ENCODE measurements at regions not wholly inside any gene's neighbourhood (a gene's known extent, or its start where the extent isn't known, plus 50 kb on each side); places are given as distances from the start of the nearest gene placed in this dataset.
"Not testable (repeated sequence)": the region's sequence is repeated elsewhere in the genome, so short reads cannot be mapped to it uniquely, and the experiment has no call there.

DNA sequence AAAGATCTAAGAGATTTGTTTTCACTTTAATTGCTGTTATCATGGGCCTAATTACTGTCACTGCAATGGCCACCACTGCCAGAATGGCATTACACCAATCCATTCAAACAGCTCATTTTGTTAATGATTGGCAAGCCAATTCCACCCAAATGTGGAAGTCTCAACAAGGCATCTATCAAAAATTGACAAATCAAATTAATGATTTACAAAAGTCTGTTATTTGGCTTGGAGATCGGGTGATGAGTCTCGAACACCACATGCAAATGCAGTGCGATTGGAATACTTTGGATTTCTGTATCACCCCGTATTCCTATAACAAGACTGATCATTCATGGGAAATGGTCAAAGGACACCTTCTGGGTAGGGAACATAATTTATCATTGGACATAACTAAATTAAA lies 568.7 kb upstream of the PTGER4 start:
- intact Hi-C loops (cut with DNase I); DNase-seq: not testable (repeated sequence)

DNA sequence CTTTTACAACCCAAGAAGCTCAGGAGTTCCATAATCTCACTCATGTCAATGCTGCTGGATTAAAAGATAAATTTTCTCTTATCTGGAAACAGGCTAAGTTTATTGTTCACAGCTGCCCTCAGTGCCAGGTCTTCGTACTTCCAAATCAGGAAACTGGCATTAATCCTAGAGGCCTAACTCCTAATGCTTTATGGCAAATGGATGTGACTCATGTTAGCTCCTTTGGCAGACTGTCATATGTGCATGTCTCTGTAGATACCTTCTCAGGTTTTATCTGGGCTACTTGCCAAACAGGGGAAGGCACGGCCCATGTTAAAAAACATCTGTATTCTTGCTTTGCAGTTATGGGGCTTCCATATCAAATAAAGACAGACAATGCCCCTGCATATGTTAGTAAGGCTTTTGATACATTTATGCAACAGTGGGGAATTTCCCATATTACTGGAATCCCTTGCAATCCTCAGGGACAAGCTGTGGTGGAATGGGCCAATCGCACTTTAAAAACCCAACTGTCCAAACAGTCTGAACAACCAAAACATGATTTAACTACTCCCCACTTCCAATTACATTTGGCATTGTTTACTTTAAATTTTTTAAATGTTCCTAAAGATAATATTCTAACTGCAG lies 570.8 kb upstream of the PTGER4 start:
- intact Hi-C loops (cut with DNase I); DNase-seq: not testable (repeated sequence)

DNA sequence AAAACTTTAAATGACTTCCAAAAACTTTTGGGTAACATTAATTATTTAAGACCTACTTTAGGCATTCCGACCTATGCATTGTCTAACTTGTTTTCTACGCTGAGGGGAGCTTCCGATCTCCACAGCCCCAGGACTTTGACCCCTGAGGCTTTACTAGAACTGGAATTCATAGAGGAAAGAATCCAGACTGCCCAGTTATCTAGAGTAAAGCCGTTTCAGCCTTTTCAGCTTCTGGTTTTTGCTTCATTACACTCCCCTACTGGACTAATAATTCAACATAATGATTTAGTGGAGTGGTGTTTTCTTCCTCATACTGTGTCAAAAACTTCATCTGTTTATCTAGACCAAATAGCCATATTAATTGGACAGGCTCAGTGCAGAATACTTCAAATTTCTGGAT lies 571.9 kb upstream of the PTGER4 start:
- intact Hi-C loops (cut with DNase I); DNase-seq: not testable (repeated sequence)

DNA sequence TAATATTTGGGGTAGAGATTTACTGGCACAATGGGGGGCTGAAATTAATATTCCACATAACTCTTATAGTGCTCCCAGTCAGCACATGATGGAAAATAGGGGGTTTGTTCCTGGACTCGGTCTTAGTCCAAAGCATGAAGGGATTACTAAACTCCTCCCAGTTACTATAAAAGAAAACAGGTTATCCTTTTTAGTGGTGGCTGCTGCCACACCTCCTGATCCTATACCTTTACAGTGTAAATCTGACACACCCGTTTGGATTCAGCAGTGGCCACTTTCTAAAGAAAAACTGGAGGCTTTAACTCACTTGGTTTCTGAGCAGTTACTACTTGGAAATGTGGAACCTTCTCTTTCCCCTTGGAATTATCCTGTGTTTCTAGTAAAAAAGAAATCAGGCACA lies 572.9 kb upstream of the PTGER4 start:
- no peak for DNase-seq
- intact Hi-C loops (cut with DNase I): no loop called here

DNA sequence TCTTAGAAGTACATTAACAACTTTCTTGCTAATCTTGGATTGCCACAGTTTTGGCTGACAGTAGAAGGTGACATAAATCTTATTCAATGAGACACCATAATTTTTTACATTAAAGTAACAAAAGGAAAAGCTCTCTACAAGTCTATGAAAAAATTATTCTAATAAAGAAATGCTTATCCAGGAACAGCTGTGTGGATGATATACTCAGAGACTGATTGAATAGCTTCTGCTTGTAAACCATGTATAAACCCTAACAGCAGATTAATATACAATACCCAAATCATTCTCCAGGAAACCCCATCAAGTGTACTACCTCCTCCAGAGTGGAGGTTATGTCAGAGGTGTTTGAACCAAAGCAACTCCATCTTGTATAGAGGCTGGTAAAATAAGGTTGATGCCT lies 581.4 kb upstream of the PTGER4 start:
- intact Hi-C loops (cut with DNase I): no loop called here
- no peak for DNase-seq

DNA sequence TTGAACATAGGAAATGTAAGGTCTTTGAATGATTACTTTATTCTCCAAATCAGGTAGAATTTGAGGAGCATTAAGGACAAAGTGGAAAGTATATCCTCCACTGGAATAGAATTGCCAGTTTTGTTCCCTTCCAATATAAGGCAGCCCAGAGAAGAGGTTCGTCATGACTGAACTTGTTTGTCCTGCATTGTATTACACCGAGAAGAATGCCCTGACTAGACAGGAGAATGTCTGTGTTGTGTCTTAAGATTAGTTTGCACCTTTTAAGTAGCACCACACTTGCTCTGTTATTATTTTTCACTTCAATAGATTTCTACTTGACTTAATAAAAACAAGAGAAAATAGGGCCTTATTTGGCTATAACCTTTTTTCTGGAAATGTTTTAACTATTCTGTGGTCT lies 586.2 kb upstream of the PTGER4 start:
- DNase-seq: no peak
- intact Hi-C loops (cut with DNase I): no loop called here

DNA sequence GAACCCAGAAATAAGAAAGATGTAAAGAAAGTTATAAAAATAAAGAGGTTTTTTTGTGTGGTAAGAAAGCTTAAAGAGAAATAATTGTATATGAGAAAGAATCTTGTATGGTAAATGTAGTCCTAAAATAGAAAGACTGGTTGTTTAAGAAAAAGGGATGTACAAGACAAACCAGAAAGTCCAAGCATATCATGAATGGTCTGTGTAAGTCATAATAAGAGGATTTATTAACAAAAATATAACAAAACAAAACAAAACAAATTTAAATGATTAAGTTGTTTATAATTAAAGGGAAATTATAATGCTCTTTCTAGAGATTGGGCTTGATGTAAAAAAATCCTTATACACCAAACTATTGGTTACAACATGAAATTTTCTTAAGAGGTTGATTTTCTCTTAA lies 590.4 kb upstream of the PTGER4 start:
- intact Hi-C loops (cut with DNase I): no loop called here
- no peak for DNase-seq

DNA sequence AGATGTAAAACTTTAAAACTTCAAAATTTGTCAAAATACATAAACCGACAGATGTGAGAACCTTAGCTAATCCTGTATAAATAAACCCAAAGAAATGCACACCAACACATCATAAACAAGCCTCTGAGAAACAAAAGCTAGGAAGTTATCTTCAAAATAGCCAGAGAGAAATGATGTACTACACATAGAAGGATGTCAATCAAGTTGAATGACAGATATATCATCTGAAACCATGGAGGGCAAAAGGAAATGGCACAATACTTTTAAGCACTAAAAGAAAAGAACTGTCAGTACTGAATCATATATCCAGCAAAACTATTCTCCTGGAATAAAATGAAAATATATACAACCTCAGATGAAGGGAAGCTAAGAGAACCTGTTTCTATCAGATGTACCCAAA lies 595.1 kb upstream of the PTGER4 start:
- no peak for DNase-seq
- intact Hi-C loops (cut with DNase I): no loop called here

DNA sequence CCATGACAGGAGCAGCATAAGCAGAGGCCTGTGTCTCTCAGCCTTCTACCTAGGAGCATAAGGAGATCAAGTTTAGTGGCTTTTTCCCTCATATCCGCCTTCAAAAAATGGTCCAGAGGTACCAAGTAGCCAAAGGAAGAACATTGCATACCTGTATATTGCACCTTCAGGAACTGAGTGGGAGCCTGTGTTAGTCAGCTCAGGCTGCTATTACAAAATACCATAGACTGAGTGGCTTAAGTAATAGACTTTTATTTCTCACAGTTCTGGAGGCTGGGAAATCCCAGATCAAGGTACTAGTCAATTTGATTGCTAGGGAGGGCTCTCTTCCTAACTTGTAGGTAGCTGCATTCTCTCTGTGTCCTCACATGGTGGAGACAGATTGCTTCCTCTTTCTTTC lies 597.4 kb upstream of the PTGER4 start:
- DNase-seq: no peak
- intact Hi-C loops (cut with DNase I): no loop called here

DNA sequence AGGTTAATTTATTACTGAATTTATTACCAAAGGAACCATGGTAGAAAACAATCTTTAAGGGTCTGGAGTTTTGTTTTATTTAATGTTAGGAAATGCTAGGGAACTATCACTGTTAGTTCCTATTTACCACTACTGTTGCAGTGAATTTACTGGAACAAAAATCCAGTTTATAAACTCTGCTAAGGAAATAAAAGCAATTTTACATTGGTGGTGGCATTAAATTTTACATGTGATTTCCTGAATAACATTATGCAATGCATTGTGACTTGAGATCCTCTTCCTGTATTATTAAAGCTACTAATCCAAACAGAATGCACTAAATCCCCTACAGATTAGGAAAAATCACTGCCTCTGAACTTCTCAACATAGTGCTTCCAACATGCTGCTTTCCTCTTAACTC lies 599.5 kb upstream of the PTGER4 start:
- intact Hi-C loops (cut with DNase I): no loop called here
- no peak for DNase-seq

DNA sequence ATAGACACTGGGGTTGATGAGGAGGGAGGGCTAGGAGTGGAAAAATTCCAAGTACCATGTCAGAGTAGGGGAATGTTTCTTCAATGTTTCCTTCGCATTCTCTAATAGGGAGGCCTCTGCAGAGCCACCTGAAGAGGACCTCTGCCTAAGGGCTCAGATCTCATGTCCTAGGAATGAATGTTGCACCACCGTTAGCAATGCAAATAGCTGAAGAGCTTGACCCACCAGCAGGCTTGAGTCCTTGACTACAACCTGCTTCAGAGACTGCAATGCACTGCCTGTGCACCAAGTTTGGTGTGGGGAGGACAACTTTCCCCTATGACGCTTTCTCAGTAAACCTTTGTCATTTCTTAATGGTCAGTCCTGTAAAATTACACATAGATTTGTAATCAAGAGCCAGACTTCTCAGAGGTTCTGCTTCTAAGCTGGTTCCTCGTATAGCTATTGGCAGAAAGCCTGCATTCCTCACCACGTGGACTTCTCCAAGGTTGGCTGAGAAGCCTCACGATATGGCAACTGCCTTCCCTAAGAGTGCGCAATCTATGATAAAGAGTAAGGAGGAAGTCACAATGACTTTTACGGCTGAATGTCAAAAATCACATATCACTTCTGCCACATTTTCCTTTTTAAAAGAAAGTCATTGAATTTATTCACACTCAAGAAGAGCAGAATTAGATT lies 600.7 kb upstream of the PTGER4 start:
- no peak for DNase-seq

DNA sequence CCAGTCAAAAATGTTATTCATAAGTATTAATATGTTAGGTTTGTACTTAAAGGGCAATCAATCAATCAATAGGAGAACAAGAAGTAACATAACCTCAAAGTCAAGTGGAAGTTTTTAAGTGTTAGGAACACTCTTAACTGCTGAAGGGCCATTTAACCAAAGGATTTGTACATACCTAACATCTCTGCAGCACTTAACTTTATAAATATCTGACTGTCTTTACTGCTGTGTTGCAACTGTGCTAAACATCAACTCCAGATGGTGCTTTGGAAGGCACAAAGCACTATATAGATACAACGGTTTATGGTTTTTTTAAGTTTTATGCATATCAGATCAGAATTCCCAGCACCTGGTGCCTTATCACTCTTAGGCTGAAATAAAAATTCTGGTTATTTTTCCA lies 604.9 kb upstream of the PTGER4 start:
- intact Hi-C loops (cut with DNase I): no loop called here
- no peak for DNase-seq

More for the DNA sequence above, 600.7 kb upstream of the PTGER4 start:
- intact Hi-C loops (cut with DNase I): no loop called here

DNA sequence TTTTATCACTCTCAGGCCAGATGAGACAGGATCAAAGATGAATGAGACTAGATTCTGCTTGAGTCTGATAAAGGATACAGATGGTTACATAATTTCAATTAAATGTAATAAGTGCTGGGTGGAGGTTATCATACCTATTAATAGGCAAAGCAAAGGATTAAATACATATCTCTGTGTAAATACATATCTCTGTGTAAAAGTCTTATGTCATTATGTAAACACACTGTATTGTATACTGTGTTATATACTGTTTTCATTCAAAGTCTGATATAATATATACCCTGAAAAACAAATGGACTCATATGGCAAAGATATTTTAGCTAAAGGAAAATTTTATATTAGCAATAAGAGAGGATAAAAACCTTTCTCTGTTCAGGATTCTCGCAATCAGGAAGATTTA lies 605.8 kb upstream of the PTGER4 start:
- intact Hi-C loops (cut with DNase I): no loop called here
- DNase-seq: no peak

DNA sequence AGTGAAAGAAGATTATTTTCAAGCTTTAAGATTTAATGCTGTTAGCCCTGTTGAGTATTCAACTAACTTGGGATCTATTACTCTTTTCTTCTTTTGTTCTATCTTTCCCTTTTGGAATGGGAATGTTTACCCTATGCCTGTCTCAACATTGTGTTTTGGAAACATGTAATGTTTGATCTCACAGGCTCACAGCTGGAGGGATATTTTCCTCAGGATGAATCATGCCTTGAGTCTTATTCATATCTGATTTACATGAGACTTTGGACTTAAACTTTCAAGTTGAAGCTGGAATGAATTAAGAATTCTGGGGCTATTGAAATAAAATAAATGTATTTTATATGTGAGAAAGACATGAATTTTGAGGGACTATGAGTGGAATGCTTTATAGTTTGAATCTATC lies 607.8 kb upstream of the PTGER4 start:
- DNase-seq: no peak
- intact Hi-C loops (cut with DNase I): no loop called here

DNA sequence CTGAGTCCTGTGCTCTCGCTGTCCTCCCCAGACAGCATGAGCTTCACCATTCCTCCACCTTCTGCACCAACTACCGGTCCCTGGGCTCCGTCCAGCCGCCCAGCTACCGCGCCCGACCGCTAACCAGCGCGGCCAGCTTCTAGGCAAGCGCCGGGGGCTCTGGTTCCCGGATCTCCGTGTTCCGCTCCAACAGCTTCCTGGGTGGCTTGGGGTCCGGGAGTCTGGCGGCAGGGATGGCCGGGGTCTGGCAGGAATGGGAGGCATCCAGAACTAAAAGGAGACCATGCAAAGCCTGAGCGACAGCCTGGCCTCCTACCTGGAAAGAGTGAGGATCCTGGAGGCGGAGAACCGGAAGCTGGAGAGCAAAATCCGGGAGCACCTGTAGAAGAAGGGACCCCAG lies 613.1 kb upstream of the PTGER4 start:
- intact Hi-C loops (cut with DNase I): no loop called here
- no peak for DNase-seq

DNA sequence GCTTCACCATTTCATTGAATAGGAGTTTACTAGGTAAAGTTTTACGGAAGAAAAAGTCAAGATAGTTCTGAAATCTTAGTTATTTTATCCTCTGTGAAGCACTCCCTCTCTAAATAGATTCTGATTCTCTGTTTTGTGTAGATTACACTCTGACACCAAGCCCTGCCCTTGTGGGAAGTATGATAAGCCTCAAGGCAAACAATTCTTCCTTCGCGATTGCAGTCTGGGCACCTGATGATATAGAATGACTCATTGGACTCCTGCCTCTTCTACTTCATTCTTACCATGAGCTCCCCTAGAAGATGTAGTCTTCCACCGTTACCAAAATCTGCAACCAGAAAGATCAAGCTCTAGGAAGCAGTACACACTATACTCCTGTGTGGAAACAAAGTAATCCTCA lies 626.9 kb upstream of the PTGER4 start:
- no peak for DNase-seq
- intact Hi-C loops (cut with DNase I): no loop called here

DNA sequence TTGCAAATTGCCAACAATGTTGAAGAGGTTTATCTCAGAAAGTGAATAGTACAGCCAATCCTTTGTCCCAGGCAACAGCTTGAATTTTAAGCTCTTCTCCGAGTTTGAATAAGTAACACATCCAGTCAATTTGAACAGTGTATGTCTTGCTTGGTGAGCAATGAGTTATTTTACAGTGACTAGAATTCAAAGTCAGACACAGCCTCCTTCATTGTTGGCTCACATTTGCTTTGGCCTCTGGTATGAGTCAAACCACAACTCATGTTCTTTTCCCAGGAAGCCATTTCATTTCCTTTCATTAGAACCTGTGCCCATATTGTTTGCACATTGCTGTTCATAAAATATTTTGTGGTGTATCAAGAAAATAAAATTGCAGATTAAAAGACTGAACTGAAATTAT lies 622.0 kb upstream of the DAB2 start:
- intact Hi-C loops (cut with DNase I): no loop called here

DNA sequence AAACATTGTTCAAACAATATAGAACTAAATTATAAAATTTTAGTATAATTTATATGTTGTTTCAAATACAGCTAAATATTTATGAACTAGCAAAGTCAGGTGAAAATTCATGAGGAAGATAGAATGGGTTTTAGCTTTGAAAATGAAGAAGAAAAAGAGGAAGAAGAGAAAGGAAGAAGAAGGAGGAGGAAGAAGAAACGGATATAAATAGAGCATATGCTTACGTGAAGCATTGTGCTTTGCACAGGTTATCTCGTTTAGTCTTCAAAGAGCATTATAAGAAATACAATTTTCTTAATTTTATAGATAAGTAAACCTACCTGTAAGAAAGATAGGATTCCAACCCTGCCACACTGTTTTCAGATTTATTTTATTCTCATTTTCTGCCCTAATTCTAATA lies 620.6 kb upstream of the DAB2 start:
- no peak for DNase-seq
- intact Hi-C loops (cut with DNase I): no loop called here

More for the DNA sequence above, 622.0 kb upstream of the DAB2 start:
- DNase-seq: no peak

DNA sequence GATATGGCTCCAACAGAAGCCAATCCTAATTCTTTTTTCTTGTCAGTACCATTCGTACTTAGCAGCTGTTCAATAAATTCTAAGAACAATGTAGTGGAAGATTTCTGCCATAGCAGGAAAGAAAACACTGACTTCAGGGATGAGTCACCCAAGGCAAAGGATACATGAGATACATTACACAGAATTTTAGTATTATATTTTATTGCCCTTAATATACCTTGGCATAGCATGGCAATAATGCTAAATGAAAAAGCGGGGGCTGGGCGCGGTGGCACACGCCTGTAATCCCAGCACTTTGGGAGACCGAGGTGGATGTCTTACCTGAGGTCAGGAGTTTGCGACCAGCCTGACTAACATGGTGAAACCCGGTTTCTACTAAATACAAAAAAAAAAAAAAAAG lies 619.1 kb upstream of the DAB2 start:
- intact Hi-C loops (cut with DNase I): no loop called here
- DNase-seq: no peak

DNA sequence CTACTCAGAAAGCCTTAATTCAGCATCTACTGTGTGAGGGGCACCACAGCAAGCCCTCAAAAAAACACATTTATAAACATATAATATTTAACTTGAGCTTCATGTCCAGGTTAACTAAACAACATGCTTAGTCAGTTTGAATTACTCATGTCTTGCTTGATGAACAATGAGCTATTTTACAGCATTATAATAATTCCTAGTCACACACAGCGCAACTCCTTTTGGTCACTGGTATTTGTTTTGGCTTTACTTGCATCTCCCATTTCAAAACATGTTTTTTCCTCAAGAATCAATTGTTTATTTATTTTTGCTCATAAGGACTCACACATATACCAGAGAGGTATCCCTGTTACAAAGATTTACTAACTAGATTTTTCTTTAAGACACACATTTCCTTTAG lies 616.7 kb upstream of the DAB2 start:
- no peak for DNase-seq

DNA sequence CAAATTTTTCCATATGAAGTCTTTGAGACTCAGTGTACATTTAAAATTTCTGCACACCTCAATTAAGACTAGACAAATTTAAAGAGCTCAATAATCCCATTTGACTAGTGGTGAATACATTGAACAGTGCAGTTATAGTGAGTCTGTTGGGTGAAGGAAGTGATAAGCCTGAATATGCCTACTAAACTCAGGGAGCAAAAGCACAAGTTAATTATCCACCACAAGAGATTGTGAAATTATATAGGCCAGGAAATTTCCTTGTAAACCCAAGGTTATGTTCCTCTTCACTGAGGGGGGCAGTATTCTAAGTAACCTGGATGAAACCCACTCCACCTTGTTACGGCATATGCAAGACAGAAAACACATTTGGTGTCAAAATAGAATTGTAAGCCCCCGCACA lies 612.9 kb upstream of the DAB2 start:
- no peak for DNase-seq
- intact Hi-C loops (cut with DNase I): no loop called here

More for the DNA sequence above, 616.7 kb upstream of the DAB2 start:
- intact Hi-C loops (cut with DNase I): no loop called here
